HTR-8/SVneo (cell line): ENCODE measurements at regions not wholly inside any gene's neighbourhood (a gene's known extent, or its start where the extent isn't known, plus 50 kb on each side); places are given as distances from the start of the nearest gene placed in this dataset.

ENCODE experiments used
- DNase-seq: peaks from one replicate; pipeline ENCODE4 v3.0.0; 2011; ENCODE audit warnings: low spot score, mixed read lengths; ENCODE audit not compliant: insufficient read length
- FAIRE-seq: peaks from 2 replicates; lab custom pipeline; 2011; peaks lifted over from hg19 to GRCh38; lab: Jason Lieb, UNC

GRCh38 chr10:130479926-130480325 lies 343.7 kb downstream of the GLRX3 start:
- FAIRE-seq = no peak

GRCh38 chr10:130480491-130480890 lies 344.3 kb downstream of the GLRX3 start:
- DNase-seq (no peak), FAIRE-seq (no peak)

More at GRCh38 chr10:130479926-130480325, 343.7 kb downstream of the GLRX3 start:
- no peak for DNase-seq

- DNase-seq = no peak
- FAIRE-seq = no peak
Observed at GRCh38 chr10:130481076-130481930, 345.1 kb downstream of the GLRX3 start.

- no peak for DNase-seq
- no peak for FAIRE-seq
Observed at GRCh38 chr10:130481936-130482335, 345.7 kb downstream of the GLRX3 start.

- FAIRE-seq (no peak), DNase-seq (no peak)
Observed at GRCh38 chr10:130483691-130484467, 347.7 kb downstream of the GLRX3 start.

- FAIRE-seq = no peak
- DNase-seq = no peak
Observed at GRCh38 chr10:130484468-130485180, 348.4 kb downstream of the GLRX3 start.

- FAIRE-seq = no peak
- DNase-seq = no peak
Observed at GRCh38 chr10:130485236-130485957, 349.2 kb downstream of the GLRX3 start.

GRCh38 chr10:130485958-130486895 lies 350.0 kb downstream of the GLRX3 start:
- no peak for FAIRE-seq
- no peak for DNase-seq

GRCh38 chr10:130486906-130487305 lies 350.7 kb downstream of the GLRX3 start:
- FAIRE-seq = no peak
- DNase-seq = no peak

- DNase-seq (no peak), FAIRE-seq (no peak)
Observed at GRCh38 chr10:130487566-130487965, 351.4 kb downstream of the GLRX3 start.

GRCh38 chr10:130489891-130490290 lies 353.7 kb downstream of the GLRX3 start:
- FAIRE-seq (no peak), DNase-seq (no peak)

- no peak for FAIRE-seq
- no peak for DNase-seq
Observed at GRCh38 chr10:130491011-130491692, 355.0 kb downstream of the GLRX3 start.

GRCh38 chr10:130491693-130492050 lies 355.5 kb downstream of the GLRX3 start:
- DNase-seq (no peak), FAIRE-seq (no peak)

- DNase-seq = no peak
- no peak for FAIRE-seq
Observed at GRCh38 chr10:130492266-130492934, 356.2 kb downstream of the GLRX3 start.

- DNase-seq (no peak), FAIRE-seq (no peak)
Observed at GRCh38 chr10:130493021-130493420, 356.8 kb downstream of the GLRX3 start.

GRCh38 chr10:130493446-130494145 lies 357.4 kb downstream of the GLRX3 start:
- DNase-seq (no peak), FAIRE-seq (no peak)

- no peak for FAIRE-seq
- DNase-seq = no peak
Observed at GRCh38 chr10:130495116-130495862, 359.1 kb downstream of the GLRX3 start.
